T-helper 17 cell (primary cell): ENCODE measurements at regions not wholly inside any gene's neighbourhood (a gene's known extent, or its start where the extent isn't known, plus 50 kb on each side); places are given as distances from the start of the nearest gene placed in this dataset.

ENCODE experiments used
- ATAC-seq: fragments of 150-1000 bp; cut with Tn5 transposase; 2 replicates; pipeline ENCODE4 v1.10.0; 2021; ENCODE audit warnings: mild to moderate bottlenecking, moderate library complexity
- DNase-seq, 3 donors: peaks; one replicate each; pipeline versions ENCODE4 v3.0.0 to v3.0.0-alpha.2; 2020 to 2021
- H3K9me3 ChIP-seq: one replicate; pipeline ENCODE4 v1.7.0; 2013; ENCODE audit warnings: low read length, mild to moderate bottlenecking; ENCODE audit not compliant: control insufficient read depth, poor library complexity, severe bottlenecking
- H3K27ac Mint-ChIP-seq: one replicate; pipeline ENCODE4 v1.8.0; 2022; ENCODE audit warnings: mild to moderate bottlenecking, moderate library complexity, mixed read lengths
- H3K27me3 Mint-ChIP-seq: one replicate; pipeline ENCODE4 v1.8.0; 2022; ENCODE audit warnings: mixed read lengths
- H3K36me3 Mint-ChIP-seq: one replicate; pipeline ENCODE4 v1.8.0; 2022; ENCODE audit warnings: low read depth, mixed read lengths
- H3K4me1 Mint-ChIP-seq: one replicate; pipeline ENCODE4 v1.8.0; 2022; ENCODE audit warnings: mild to moderate bottlenecking, mixed read lengths
- H3K4me3 Mint-ChIP-seq: one replicate; pipeline ENCODE4 v1.8.0; 2022; ENCODE audit warnings: mild to moderate bottlenecking, moderate library complexity, mixed read lengths

- Mint-ChIP-seq H3K36me3 (no peaks in the 10 kb centered on the region), H3K4me3 (no peak overlapping the region), H3K4me1 (no peaks in the 10 kb centered on the region), H3K27ac (no peak overlapping the region), H3K27me3 (no peaks in the 10 kb centered on the region)
- DNase-seq (no peak), ATAC-seq (no peak)
- no peaks in the 10 kb centered on the region for H3K9me3 ChIP-seq
Measured at GRCh38 chr12:25728056-25728595, 175.0 kb upstream of the LMNTD1 start.

GRCh38 chr12:25730489-25731349, 177.6 kb upstream of the LMNTD1 start:
- Mint-ChIP-seq H3K27me3 (no peaks in the 10 kb centered on the region), H3K4me1 (no peaks in the 10 kb centered on the region), H3K36me3 (no peaks in the 10 kb centered on the region), H3K27ac (no peak overlapping the region), H3K4me3 (no peak overlapping the region)
- no peaks in the 10 kb centered on the region for H3K9me3 ChIP-seq
- ATAC-seq (no peak), DNase-seq (no peak)

GRCh38 chr12:25733541-25733940, 180.5 kb upstream of the LMNTD1 start:
- ATAC-seq: no peak
- DNase-seq: no peak
- H3K36me3 Mint-ChIP-seq: no peaks in the 10 kb centered on the region
- H3K4me1 Mint-ChIP-seq: no peaks in the 10 kb centered on the region
- H3K9me3 ChIP-seq: no peaks in the 10 kb centered on the region
- H3K27ac Mint-ChIP-seq: no peak overlapping the region
- H3K27me3 Mint-ChIP-seq: no peaks in the 10 kb centered on the region
- no peak overlapping the region for H3K4me3 Mint-ChIP-seq

GRCh38 chr12:25734529-25735180, 181.6 kb upstream of the LMNTD1 start:
- Mint-ChIP-seq H3K27ac (no peak overlapping the region), H3K27me3 (no peaks in the 10 kb centered on the region), H3K4me3 (no peak overlapping the region), H3K4me1 (no peaks in the 10 kb centered on the region), H3K36me3 (no peaks in the 10 kb centered on the region)
- DNase-seq: no peak
- no peak for ATAC-seq
- H3K9me3 ChIP-seq: no peaks in the 10 kb centered on the region

DNA sequence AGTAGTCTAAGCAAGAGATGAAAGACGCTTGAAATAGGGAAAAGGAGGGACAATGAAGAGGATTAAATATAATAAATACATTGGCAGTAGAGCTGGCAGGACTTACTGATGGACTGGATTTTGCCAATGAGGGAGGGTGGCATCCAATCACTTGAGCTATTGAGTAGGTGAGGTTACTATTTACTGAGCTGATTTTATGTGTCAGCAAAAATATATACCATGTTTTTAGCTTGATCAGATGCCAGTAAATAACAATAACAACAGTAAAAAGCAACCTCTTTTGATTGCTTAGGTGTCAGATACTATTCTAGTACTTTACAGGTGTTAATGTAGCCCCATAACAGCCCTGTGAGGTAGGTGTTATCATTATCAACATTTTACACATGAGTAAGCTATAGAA, 187.5 kb upstream of the LMNTD1 start:
- H3K9me3 ChIP-seq: no peaks in the 10 kb centered on the region
- Mint-ChIP-seq H3K36me3 (no peaks in the 10 kb centered on the region), H3K27ac (no peak overlapping the region), H3K27me3 (no peaks in the 10 kb centered on the region), H3K4me3 (no peak overlapping the region), H3K4me1 (no peaks in the 10 kb centered on the region)
- ATAC-seq (no peak), DNase-seq (no peak)

- Mint-ChIP-seq H3K27ac (no peak overlapping the region), H3K36me3 (no peaks in the 10 kb centered on the region), H3K27me3 (no peaks in the 10 kb centered on the region), H3K4me3 (no peak overlapping the region), H3K4me1 (no peaks in the 10 kb centered on the region)
- DNase-seq (no peak), ATAC-seq (no peak)
- no peaks in the 10 kb centered on the region for H3K9me3 ChIP-seq
Measured at GRCh38 chr12:25741917-25742316, 188.8 kb upstream of the LMNTD1 start.

DNA sequence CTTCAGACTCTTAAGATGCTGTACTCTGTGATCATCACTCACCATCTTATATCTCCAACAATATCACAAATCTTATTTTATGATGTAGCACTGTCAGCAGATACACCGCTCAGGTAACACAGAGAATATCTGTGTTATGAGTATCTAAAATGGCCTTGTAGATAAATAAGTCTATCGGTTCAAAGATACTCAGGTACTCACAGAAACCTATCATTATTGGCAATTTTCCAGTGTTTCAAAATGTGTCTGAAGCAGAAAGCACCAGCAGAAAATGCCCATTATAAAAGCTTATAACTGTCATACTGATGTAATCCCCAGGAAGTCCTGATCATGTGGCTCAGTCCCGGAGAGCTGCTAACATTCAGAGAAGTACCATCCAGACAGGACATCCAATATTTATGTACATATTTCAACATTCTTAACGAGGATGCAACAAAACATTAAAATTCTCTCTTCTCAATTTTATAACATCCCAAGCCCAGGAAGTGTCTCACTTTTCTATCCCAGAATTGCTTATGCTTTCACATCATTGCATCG, 190.7 kb upstream of the LMNTD1 start:
- H3K4me3 Mint-ChIP-seq: no peak overlapping the region
- no peaks in the 10 kb centered on the region for H3K27me3 Mint-ChIP-seq
- DNase-seq: no peak

GRCh38 chr12:25744313-25744712, 191.2 kb upstream of the LMNTD1 start:
- Mint-ChIP-seq H3K4me3 (no peak overlapping the region), H3K36me3 (no peaks in the 10 kb centered on the region), H3K4me1 (no peaks in the 10 kb centered on the region), H3K27me3 (no peaks in the 10 kb centered on the region), H3K27ac (no peak overlapping the region)
- no peak for ATAC-seq
- no peak for DNase-seq
- H3K9me3 ChIP-seq: no peaks in the 10 kb centered on the region

More for the DNA sequence above, 190.7 kb upstream of the LMNTD1 start:
- Mint-ChIP-seq H3K27ac (no peak overlapping the region), H3K36me3 (no peaks in the 10 kb centered on the region), H3K4me1 (no peaks in the 10 kb centered on the region)
- no peaks in the 10 kb centered on the region for H3K9me3 ChIP-seq
- no peak for ATAC-seq

DNA sequence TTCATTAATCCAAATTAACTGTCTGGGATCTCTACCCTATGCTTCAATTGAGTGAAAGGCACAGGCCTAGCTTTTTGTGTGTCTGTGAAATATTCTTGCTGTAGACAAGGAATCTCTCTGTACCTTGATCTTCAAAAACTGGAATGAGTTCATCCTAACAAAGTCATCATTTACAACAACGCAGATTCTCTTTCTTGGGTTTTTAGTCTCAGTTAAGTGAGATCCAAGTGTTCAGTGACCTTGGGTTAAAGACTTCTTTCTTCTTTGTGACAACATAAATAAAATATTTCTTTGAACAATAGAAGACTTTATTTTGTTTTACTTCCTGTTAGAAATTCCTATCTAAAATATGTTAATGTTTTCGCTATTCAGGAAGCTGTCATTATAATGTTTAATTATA, 192.2 kb upstream of the LMNTD1 start:
- no peak for DNase-seq
- Mint-ChIP-seq H3K36me3 (no peaks in the 10 kb centered on the region), H3K4me3 (no peak overlapping the region), H3K27ac (no peak overlapping the region), H3K27me3 (no peaks in the 10 kb centered on the region), H3K4me1 (no peaks in the 10 kb centered on the region)
- H3K9me3 ChIP-seq: no peaks in the 10 kb centered on the region
- ATAC-seq: no peak

DNA sequence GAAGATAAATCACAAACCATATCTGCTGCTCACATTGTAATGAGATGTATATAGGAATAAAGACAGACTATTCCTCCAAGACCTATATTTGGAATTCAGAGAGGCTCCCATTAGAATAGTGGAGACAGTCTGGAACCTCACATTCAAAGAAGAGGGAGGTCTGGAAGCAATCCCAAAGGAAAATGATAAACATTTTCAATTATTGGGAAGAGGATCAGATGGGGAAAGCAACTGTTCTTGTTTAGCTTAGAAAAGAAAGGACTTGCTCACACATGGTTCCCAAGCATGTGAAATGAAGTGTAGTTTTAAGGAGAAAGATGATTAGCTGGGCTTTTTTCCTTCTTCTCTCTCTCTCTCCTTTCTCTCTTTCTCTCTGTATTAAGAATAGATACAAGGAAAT, 193.0 kb upstream of the LMNTD1 start:
- no peaks in the 10 kb centered on the region for H3K4me1 Mint-ChIP-seq
- no peak for DNase-seq

GRCh38 chr12:25752710-25753309, 199.7 kb upstream of the LMNTD1 start:
- H3K27ac Mint-ChIP-seq: no peak overlapping the region
- no peak for ATAC-seq

More for the DNA sequence above, 193.0 kb upstream of the LMNTD1 start:
- no peaks in the 10 kb centered on the region for H3K36me3 Mint-ChIP-seq
- no peaks in the 10 kb centered on the region for H3K9me3 ChIP-seq
- H3K27ac Mint-ChIP-seq: no peak overlapping the region
- no peak for ATAC-seq
- no peaks in the 10 kb centered on the region for H3K27me3 Mint-ChIP-seq
- H3K4me3 Mint-ChIP-seq: no peak overlapping the region

GRCh38 chr12:25755136-25755970, 202.3 kb upstream of the LMNTD1 start:
- H3K27ac Mint-ChIP-seq: no peak overlapping the region
- H3K36me3 Mint-ChIP-seq: no peaks in the 10 kb centered on the region
- no peak for ATAC-seq
- no peak for DNase-seq
- no peaks in the 10 kb centered on the region for H3K27me3 Mint-ChIP-seq
- H3K9me3 ChIP-seq: no peaks in the 10 kb centered on the region
- H3K4me1 Mint-ChIP-seq: no peaks in the 10 kb centered on the region
- no peak overlapping the region for H3K4me3 Mint-ChIP-seq

More at GRCh38 chr12:25752710-25753309, 199.7 kb upstream of the LMNTD1 start:
- no peak for DNase-seq
- no peaks in the 10 kb centered on the region for H3K36me3 Mint-ChIP-seq
- H3K9me3 ChIP-seq: no peaks in the 10 kb centered on the region
- no peaks in the 10 kb centered on the region for H3K27me3 Mint-ChIP-seq
- no peaks in the 10 kb centered on the region for H3K4me1 Mint-ChIP-seq
- H3K4me3 Mint-ChIP-seq: no peak overlapping the region

- no peak for ATAC-seq
- DNase-seq: no peak
- H3K4me1 Mint-ChIP-seq: no peaks in the 10 kb centered on the region
Measured at GRCh38 chr12:25755971-25756260, 202.6 kb upstream of the RASSF8 start.

More at GRCh38 chr12:25755971-25756260, 202.6 kb upstream of the RASSF8 start:
- H3K36me3 Mint-ChIP-seq: no peaks in the 10 kb centered on the region
- no peak overlapping the region for H3K4me3 Mint-ChIP-seq
- no peak overlapping the region for H3K27ac Mint-ChIP-seq
- H3K27me3 Mint-ChIP-seq: no peaks in the 10 kb centered on the region
- H3K9me3 ChIP-seq: no peaks in the 10 kb centered on the region
